H1 (cell line): ENCODE measurements at regions not wholly inside any gene's neighbourhood (a gene's known extent, or its start where the extent isn't known, plus 50 kb on each side); places are given as distances from the start of the nearest gene placed in this dataset.
"Not testable (repeated sequence)": the region's sequence is repeated elsewhere in the genome, so short reads cannot be mapped to it uniquely, and the experiment has no call there.

Experiments
- BACH1 ChIP-seq: IDR thresholded peaks from 2 replicates; pipeline ENCODE4 v1.6.1; 2012; ENCODE audit warnings: low read length, improper control_type of control experiment
- CBX5 ChIP-seq: fragments of 300-800, 300-1000 bp; sonication (generic); IDR thresholded peaks from 2 replicates; pipeline ENCODE4 v1.7.1; 2016; ENCODE audit warnings: antibody characterized with exemption, low read length, low read depth
- EZH2 ChIP-seq: fragments of 200-600 bp; sonication (generic); IDR thresholded peaks from 2 replicates; pipeline ENCODE4 v1.7.1; 2012; ENCODE audit warnings: low read depth, mild to moderate bottlenecking, moderate library complexity, low read length, inconsistent platforms; ENCODE audit not compliant: severe bottlenecking
- HDAC2 ChIP-seq, 2 experiments: fragments of 300-600 bp in 1 of 2; sonication (generic) in 1 of 2; IDR thresholded peaks; 2 replicates each; pipeline ENCODE4 v1.6.1; 2011 to 2012; ENCODE audit warnings: low read depth in 2 of 2, low read length in 2 of 2, mild to moderate bottlenecking in 2 of 2, moderate library complexity in 2 of 2, borderline replicate concordance in 1 of 2, inconsistent platforms in 1 of 2
- NRF1 ChIP-seq: IDR thresholded peaks from 2 replicates; pipeline ENCODE4 v1.6.1; 2011; ENCODE audit warnings: mild to moderate bottlenecking, low read depth, low read length, improper control_type of control experiment
- YY1 ChIP-seq: IDR thresholded peaks from 2 replicates; pipeline ENCODE4 v1.6.1; 2011; ENCODE audit warnings: low read depth, mild to moderate bottlenecking, low read length
- TF ChIP-seq, protein P1 (sequence below), 3 experiments: IDR thresholded peaks; 1 replicate in 2 of 3; 2 replicates in 1 of 3; pipeline versions ENCODE4 v1.5.1 to v1.6.1; 2011; ENCODE audit warnings: low read length in 3 of 3, mild to moderate bottlenecking in 3 of 3, inconsistent platforms in 2 of 3, low read depth in 1 of 3, moderate library complexity in 1 of 3; ENCODE audit not compliant: insufficient read depth in 1 of 3; ENCODE audit errors: control extremely low read depth in 1 of 3

DNA sequence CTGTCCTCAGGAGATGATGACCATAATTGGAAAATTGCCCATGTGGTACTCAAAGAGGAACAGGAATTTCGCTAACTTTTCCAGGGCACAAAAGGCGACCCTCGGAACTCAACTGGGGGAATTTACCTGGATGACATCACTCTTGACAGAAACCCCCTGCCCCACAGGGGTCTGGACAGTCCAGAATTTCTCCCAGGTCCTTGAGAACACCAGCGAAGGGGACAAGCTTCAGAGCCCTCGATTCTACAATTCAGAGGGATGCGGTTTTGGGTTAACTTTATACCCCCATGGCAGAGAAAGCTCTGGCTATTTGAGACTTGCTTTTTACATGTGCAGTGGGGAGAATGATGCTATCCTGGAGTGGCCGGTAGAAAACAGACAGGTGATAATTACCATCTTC, 445.4 kb downstream of the FOXD4L4 start:
- TF ChIP-seq, protein P1, sequence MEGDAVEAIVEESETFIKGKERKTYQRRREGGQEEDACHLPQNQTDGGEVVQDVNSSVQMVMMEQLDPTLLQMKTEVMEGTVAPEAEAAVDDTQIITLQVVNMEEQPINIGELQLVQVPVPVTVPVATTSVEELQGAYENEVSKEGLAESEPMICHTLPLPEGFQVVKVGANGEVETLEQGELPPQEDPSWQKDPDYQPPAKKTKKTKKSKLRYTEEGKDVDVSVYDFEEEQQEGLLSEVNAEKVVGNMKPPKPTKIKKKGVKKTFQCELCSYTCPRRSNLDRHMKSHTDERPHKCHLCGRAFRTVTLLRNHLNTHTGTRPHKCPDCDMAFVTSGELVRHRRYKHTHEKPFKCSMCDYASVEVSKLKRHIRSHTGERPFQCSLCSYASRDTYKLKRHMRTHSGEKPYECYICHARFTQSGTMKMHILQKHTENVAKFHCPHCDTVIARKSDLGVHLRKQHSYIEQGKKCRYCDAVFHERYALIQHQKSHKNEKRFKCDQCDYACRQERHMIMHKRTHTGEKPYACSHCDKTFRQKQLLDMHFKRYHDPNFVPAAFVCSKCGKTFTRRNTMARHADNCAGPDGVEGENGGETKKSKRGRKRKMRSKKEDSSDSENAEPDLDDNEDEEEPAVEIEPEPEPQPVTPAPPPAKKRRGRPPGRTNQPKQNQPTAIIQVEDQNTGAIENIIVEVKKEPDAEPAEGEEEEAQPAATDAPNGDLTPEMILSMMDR (IDR thresholded peaks at IDR 0.05; ENCODE audit: control extremely low read depth in 1 of 3, insufficient read depth in 1 of 3, low read depth in 1 of 3, low read length in 3 of 3), result not testable (repeated sequence)
- not testable (repeated sequence) for TF ChIP-seq EZH2; CBX5; NRF1; YY1; HDAC2 (IDR thresholded peaks at IDR 0.05; ENCODE audit: borderline replicate concordance in 1 of 2, low read depth in 2 of 2, low read length in 2 of 2); BACH1
